ENCODE measurements at regions not wholly inside any gene's neighbourhood (a gene's known extent, or its start where the extent isn't known, plus 50 kb on each side); places are given as distances from the start of the nearest gene placed in this dataset.

GRCh38 chr1:239755107-239755912 is 336.4 kb upstream of the FMN2 start:
- no peak for TF ChIP-seq CTCF (IDR thresholded peaks at IDR 0.05)
- TF ChIP-seq POLR2A (IDR thresholded peaks at IDR 0.05), result no peak
